Hematopoietic multipotent progenitor cell treated with erythropoietin and hydrocortisone succinate and interleukin-3 and kit ligand, for 6 days (in vitro differentiated cells): ENCODE measurements at regions not wholly inside any gene's neighbourhood (a gene's known extent, or its start where the extent isn't known, plus 50 kb on each side); places are given as distances from the start of the nearest gene placed in this dataset.
"Not testable (repeated sequence)": the region's sequence is repeated elsewhere in the genome, so short reads cannot be mapped to it uniquely, and the experiment has no call there.

Source experiments
- DNase-seq: peaks from one replicate; pipeline ENCODE4 v3.0.0-alpha.2; 2015

- no peak for DNase-seq
Observed at GRCh38 chr3:102936511-102937045, 501.8 kb downstream of the ZPLD1 start.

- no peak for DNase-seq
Observed at GRCh38 chr3:102941786-102942185, 507.0 kb downstream of the ZPLD1 start.

- not testable (repeated sequence) for DNase-seq
Observed at GRCh38 chr3:102946445-102946844, 511.6 kb downstream of the ZPLD1 start.

GRCh38 chr3:102972350-102972749 lies 537.5 kb downstream of the ZPLD1 start:
- no peak for DNase-seq

- DNase-seq = no peak
Observed at GRCh38 chr3:102974333-102974732, 539.5 kb downstream of the ZPLD1 start.

- no peak for DNase-seq
Observed at GRCh38 chr3:102979191-102979590, 544.4 kb downstream of the ZPLD1 start.

- no peak for DNase-seq
Observed at GRCh38 chr3:102979682-102980354, 545.0 kb downstream of the ZPLD1 start.

GRCh38 chr3:102980355-102980696 lies 545.5 kb downstream of the ZPLD1 start:
- DNase-seq = no peak

- peak; percentile 43 for DNase-seq
Observed at GRCh38 chr3:103002425-103003176, 567.8 kb downstream of the ZPLD1 start.

GRCh38 chr3:103006526-103007183 lies 571.8 kb downstream of the ZPLD1 start:
- DNase-seq = no peak

GRCh38 chr3:103009609-103010008 lies 574.8 kb downstream of the ZPLD1 start:
- DNase-seq = no peak

GRCh38 chr3:103025880-103026279 lies 591.1 kb downstream of the ZPLD1 start:
- DNase-seq = no peak

- DNase-seq = no peak
Observed at GRCh38 chr3:103033841-103034240, 599.0 kb downstream of the ZPLD1 start.

- DNase-seq = no peak
Observed at GRCh38 chr3:103047640-103048039, 612.8 kb downstream of the ZPLD1 start.

- DNase-seq = peak; percentile 48
Observed at GRCh38 chr3:103048068-103048722, 613.4 kb downstream of the ZPLD1 start.

GRCh38 chr3:103052236-103052830 lies 617.5 kb downstream of the ZPLD1 start:
- DNase-seq = peak; percentile 21

- DNase-seq = no peak
Observed at GRCh38 chr3:103055021-103055520, 620.3 kb downstream of the ZPLD1 start.

- DNase-seq = no peak
Observed at GRCh38 chr3:103056542-103056941, 621.7 kb downstream of the ZPLD1 start.

- no peak for DNase-seq
Observed at GRCh38 chr3:103057003-103057402, 622.2 kb downstream of the ZPLD1 start.

- DNase-seq = no peak
Observed at GRCh38 chr3:103057487-103057886, 622.7 kb downstream of the ZPLD1 start.

GRCh38 chr3:103059432-103059831 lies 624.6 kb downstream of the ZPLD1 start:
- DNase-seq = no peak

GRCh38 chr3:103060242-103060641 lies 625.4 kb downstream of the ZPLD1 start:
- DNase-seq = no peak

GRCh38 chr3:103067963-103068362 lies 633.1 kb downstream of the ZPLD1 start:
- DNase-seq = no peak
